ENCODE measurements at regions not wholly inside any gene's neighbourhood (a gene's known extent, or its start where the extent isn't known, plus 50 kb on each side); places are given as distances from the start of the nearest gene placed in this dataset.

GRCh38 chr10:89966211-89966610 is 264.8 kb downstream of the KIF20B start:
- H3K79me2 ChIP-seq (ENCODE audit: control insufficient read depth, insufficient read depth, low read length) = no peaks in the 10 kb centered on the region
- ChIA-PET POLR2A (no interaction called here), CTCF (interaction anchor here (1.2 to 2.2 kb wide), 3 partner anchors 8 to 12 kb away, joined by 3 to 7 read pairs (median 7); no protein-coding TSS in a partner anchor)
- Mint-ChIP-seq H3K4me3 (no peak overlapping the region), H3K27me3 (peaks cover 5% of the 10 kb centered on the region), H3K9me3 (ENCODE audit: insufficient read depth) (no peaks in the 10 kb centered on the region), H3K27ac (no peak overlapping the region), H3K4me1 (no peaks in the 10 kb centered on the region)
- ATAC-seq (ENCODE audit: low read depth) (no peak), DNase-seq (no peak)
- no peak for TF ChIP-seq EZH2 (IDR thresholded peaks at IDR 0.05; ENCODE audit: borderline replicate concordance, insufficient read depth, low read depth, low read length, poor library complexity, severe bottlenecking)
- no peak for TF ChIP-seq CTCF (IDR thresholded peaks at IDR 0.05)
- H2AFZ ChIP-seq (ENCODE audit: insufficient read depth, low read depth, low read length, poor library complexity, severe bottlenecking) = no peak overlapping the region
- no peaks in the 10 kb centered on the region for H3K4me1 ChIP-seq (ENCODE audit: control insufficient read depth in 2 of 2, insufficient read depth in 2 of 2, low read length in 2 of 2)
- H3K27ac ChIP-seq (ENCODE audit: low read length in 2 of 2) = no peak overlapping the region
- WGBS (ENCODE audit: insufficient coverage) = no CpG with 5 or more reads among the region's 1 CpG
- H3K36me3 ChIP-seq (replicated peaks in 1 of 2; ENCODE audit: control extremely low read depth in 1 of 2, control insufficient read depth in 1 of 2, extremely low read depth in 1 of 2, insufficient read depth in 2 of 2, low read length in 1 of 2) = no peaks in the 10 kb centered on the region
- intact Hi-C loops (cut with micrococcal nuclease) = no loop called here
- H3K27me3 ChIP-seq (replicated peaks in 1 of 4; ENCODE audit: control extremely low read depth in 1 of 4, control insufficient read depth in 3 of 4, insufficient read depth in 4 of 4, low read length in 3 of 4) = no peaks in the 10 kb centered on the region
- no peak overlapping the region for H3K4me3 ChIP-seq (ENCODE audit: control extremely low read depth in 1 of 5, extremely low read depth in 1 of 5, insufficient read depth in 1 of 5, low read depth in 2 of 5, low read length in 4 of 5)
- H4K20me1 ChIP-seq (ENCODE audit: control insufficient read depth, insufficient read depth, low read length, poor library complexity, severe bottlenecking) = no peaks in the 10 kb centered on the region
- no peak overlapping the region for H3K4me2 ChIP-seq (replicated peaks; ENCODE audit: low read depth, low read length, poor library complexity, severe bottlenecking)
- no peaks in the 10 kb centered on the region for H3K9me3 ChIP-seq (ENCODE audit: control extremely low read depth in 1 of 3, control insufficient read depth in 2 of 3, insufficient read depth in 1 of 3, low read length in 2 of 3)
- no peak overlapping the region for H3K9ac ChIP-seq (ENCODE audit: low read length)

GRCh38 chr10:89973326-89973725 is 271.9 kb downstream of the KIF20B start:
- TF ChIP-seq EZH2 (IDR thresholded peaks at IDR 0.05; ENCODE audit: borderline replicate concordance, insufficient read depth, low read depth, low read length, poor library complexity, severe bottlenecking) (no peak), CTCF (IDR thresholded peaks at IDR 0.05) (no peak)
- CTCF ChIA-PET = no interaction called here
- Histone ChIP-seq H3K36me3 (replicated peaks in 1 of 2; ENCODE audit: control extremely low read depth in 1 of 2, control insufficient read depth in 1 of 2, extremely low read depth in 1 of 2, insufficient read depth in 2 of 2, low read length in 1 of 2) (no peaks in the 10 kb centered on the region), H3K9ac (ENCODE audit: low read length) (no peak overlapping the region), H3K4me3 (ENCODE audit: control extremely low read depth in 1 of 5, extremely low read depth in 1 of 5, insufficient read depth in 1 of 5, low read depth in 2 of 5, low read length in 4 of 5) (no peak overlapping the region), H3K9me3 (ENCODE audit: control extremely low read depth in 1 of 3, control insufficient read depth in 2 of 3, insufficient read depth in 1 of 3, low read length in 2 of 3) (no peaks in the 10 kb centered on the region), H3K79me2 (ENCODE audit: control insufficient read depth, insufficient read depth, low read length) (no peaks in the 10 kb centered on the region), H3K27me3 (replicated peaks in 1 of 4; ENCODE audit: control extremely low read depth in 1 of 4, control insufficient read depth in 3 of 4, insufficient read depth in 4 of 4, low read length in 3 of 4) (no peaks in the 10 kb centered on the region), H3K4me2 (replicated peaks; ENCODE audit: low read depth, low read length, poor library complexity, severe bottlenecking) (no peak overlapping the region), H4K20me1 (ENCODE audit: control insufficient read depth, insufficient read depth, low read length, poor library complexity, severe bottlenecking) (no peaks in the 10 kb centered on the region), H3K27ac (ENCODE audit: low read length in 2 of 2) (no peak overlapping the region), H2AFZ (ENCODE audit: insufficient read depth, low read depth, low read length, poor library complexity, severe bottlenecking) (no peak overlapping the region), H3K4me1 (ENCODE audit: control insufficient read depth in 2 of 2, insufficient read depth in 2 of 2, low read length in 2 of 2) (peaks cover 0 to 11% of the 10 kb centered on the region in 2 donors)
- Mint-ChIP-seq H3K4me1 (peaks cover 6% of the 10 kb centered on the region), H3K4me3 (no peak overlapping the region), H3K27me3 (no peaks in the 10 kb centered on the region), H3K27ac (no peak overlapping the region), H3K9me3 (ENCODE audit: insufficient read depth) (no peaks in the 10 kb centered on the region)
- POLR2A ChIA-PET = no interaction called here
- DNase-seq (no peak), ATAC-seq (ENCODE audit: low read depth) (no peak)
- WGBS (ENCODE audit: insufficient coverage) = no CpG with 5 or more reads among the region's 2 CpGs
- intact Hi-C loops (cut with micrococcal nuclease) = no loop called here

Measured in B cell (primary cell).